ENCODE measurements at regions not wholly inside any gene's neighbourhood (a gene's known extent, or its start where the extent isn't known, plus 50 kb on each side); places are given as distances from the start of the nearest gene placed in this dataset.

DNA sequence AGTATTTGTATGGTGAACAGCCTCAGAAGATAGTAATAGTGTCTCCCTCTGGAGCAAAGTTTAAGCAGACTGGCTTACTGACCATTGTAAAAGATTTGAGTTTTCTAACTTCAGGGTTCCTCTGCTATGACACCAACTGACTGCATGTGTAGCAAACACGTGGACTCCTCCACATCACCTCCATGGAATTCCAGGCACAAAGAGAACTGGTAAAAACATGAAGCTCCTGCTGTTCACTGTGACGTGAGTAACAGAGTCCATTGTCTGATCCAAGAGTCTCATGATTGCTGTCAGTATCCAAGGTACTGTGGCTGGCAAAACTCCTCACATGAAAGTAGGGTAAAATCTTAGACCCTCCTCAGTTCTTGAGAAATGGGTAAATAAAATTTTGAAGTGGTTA, 107.6 kb upstream of the FAM9B start:
- Histone ChIP-seq H3K27me3 (replicated peaks in 1 of 2; ENCODE audit: control insufficient read depth in 2 of 2, insufficient read depth in 2 of 2, low read length in 1 of 2) (no peaks in the 10 kb centered on the region), H3K79me2 (ENCODE audit: control insufficient read depth, insufficient read depth, low read length) (no peaks in the 10 kb centered on the region), H3K4me2 (ENCODE audit: control insufficient read depth, insufficient read depth) (no peak overlapping the region), H3K4me3 (no peak overlapping the region), H2AFZ (ENCODE audit: control insufficient read depth, low read depth, low read length) (no peak overlapping the region), H3K9ac (ENCODE audit: control insufficient read depth, insufficient read depth, low read length) (no peak overlapping the region), H3K36me3 (ENCODE audit: control insufficient read depth in 2 of 2, insufficient read depth in 2 of 2, low read length in 1 of 2) (no peaks in the 10 kb centered on the region), H4K20me1 (ENCODE audit: control insufficient read depth, insufficient read depth) (no peaks in the 10 kb centered on the region), H3K27ac (ENCODE audit: control insufficient read depth, insufficient read depth) (no peak overlapping the region), H3K4me1 (ENCODE audit: control insufficient read depth, insufficient read depth, low read length) (no peaks in the 10 kb centered on the region), H3K9me3 (replicated peaks; ENCODE audit: control insufficient read depth, insufficient read depth, low read length) (no peaks in the 10 kb centered on the region)
- ChIA-PET SMC1A (ENCODE audit: uncharacterized antibody, unreplicated experiment) (no interaction called here), POLR2A (no interaction called here), CTCF (interaction anchor here (0.6 kb wide), 1 partner anchor 9 kb away, joined by 3 read pairs; no protein-coding TSS in a partner anchor), RAD21 (ENCODE audit: unreplicated experiment) (no interaction called here)
- 13% methylated on average over 2 of the region's 2 CpGs for WGBS (ENCODE audit: insufficient coverage, insufficient replicate concordance, low lambda C conversion rate, missing lambda C conversion rate)
- no peak for DNase-seq (ENCODE audit: low read depth, low spot score)
- no peak for ATAC-seq
- intact Hi-C loops (cut with micrococcal nuclease; ENCODE audit: unreplicated experiment) = no loop called here
- FAIRE-seq = no peak
- BruUV-seq (replicated peaks) = no TSS peak
- no peak for TF ChIP-seq CREM (IDR thresholded peaks at IDR 0.05; ENCODE audit: low read depth)
- in situ Hi-C loops (cut with MboI) = no loop called here

DNA sequence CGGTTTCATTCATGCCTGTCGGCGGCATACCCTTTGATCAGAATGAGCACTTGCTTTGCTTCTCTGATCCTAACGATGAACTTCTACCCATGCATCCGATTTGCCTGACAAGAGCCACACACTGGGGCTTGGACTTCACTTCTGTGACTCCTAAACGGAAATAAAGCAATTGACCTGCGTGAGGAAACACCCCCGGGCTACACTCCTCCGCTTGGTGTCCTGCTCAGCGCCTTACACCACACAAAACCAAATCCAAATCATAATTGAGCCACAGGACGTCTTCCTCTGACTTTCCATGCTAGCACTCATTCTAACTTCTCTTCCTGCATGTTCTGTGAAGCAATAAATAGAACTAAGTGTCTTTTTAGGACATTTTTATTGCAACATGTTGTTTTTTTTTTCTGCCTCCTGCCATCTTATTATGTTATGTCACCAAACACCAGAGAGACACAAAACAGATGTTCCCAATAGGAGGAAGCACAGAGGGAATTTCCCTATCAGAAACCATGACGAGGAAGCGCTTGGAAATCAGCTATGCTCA, 110.8 kb upstream of the FAM9B start:
- no peaks in the 10 kb centered on the region for H4K20me1 ChIP-seq (ENCODE audit: control insufficient read depth, insufficient read depth)
- SMC1A ChIA-PET (ENCODE audit: uncharacterized antibody, unreplicated experiment) = no interaction called here
- in situ Hi-C loops (cut with MboI) = no loop called here
- TF ChIP-seq POLR2AphosphoS5 (IDR thresholded peaks at IDR 0.05; ENCODE audit: low read length) (no peak), SPI1 (IDR thresholded peaks at IDR 0.05; ENCODE audit: borderline replicate concordance, insufficient read depth, low read depth, low read length) (no peak), ZNF384 (IDR thresholded peaks at IDR 0.05; ENCODE audit: borderline replicate concordance, low read depth, low read length) (no peak), RAD21 (IDR thresholded peaks at IDR 0.05; ENCODE audit: insufficient read depth, low read depth, low read length) (no peak), CREB1 (IDR thresholded peaks at IDR 0.05; ENCODE audit: low read depth) (no peak), SIN3A (IDR thresholded peaks at IDR 0.05; ENCODE audit: low read depth, low read length) (no peak), RBBP5 (conservative IDR thresholded peaks at IDR 0.05) (no peak), SREBF1 (IDR thresholded peaks at IDR 0.05; ENCODE audit: low read length) (no peak), SMAD1 (IDR thresholded peaks at IDR 0.05; ENCODE audit: low read depth, partially characterized antibody) (no peak), TCF3 (IDR thresholded peaks at IDR 0.05; ENCODE audit: borderline replicate concordance, insufficient read depth, low read depth, low read length) (no peak), LARP7 (IDR thresholded peaks at IDR 0.05) (no peak), ZNF217 (IDR thresholded peaks at IDR 0.05) (no peak)
- TF ChIP-seq, protein P1, sequence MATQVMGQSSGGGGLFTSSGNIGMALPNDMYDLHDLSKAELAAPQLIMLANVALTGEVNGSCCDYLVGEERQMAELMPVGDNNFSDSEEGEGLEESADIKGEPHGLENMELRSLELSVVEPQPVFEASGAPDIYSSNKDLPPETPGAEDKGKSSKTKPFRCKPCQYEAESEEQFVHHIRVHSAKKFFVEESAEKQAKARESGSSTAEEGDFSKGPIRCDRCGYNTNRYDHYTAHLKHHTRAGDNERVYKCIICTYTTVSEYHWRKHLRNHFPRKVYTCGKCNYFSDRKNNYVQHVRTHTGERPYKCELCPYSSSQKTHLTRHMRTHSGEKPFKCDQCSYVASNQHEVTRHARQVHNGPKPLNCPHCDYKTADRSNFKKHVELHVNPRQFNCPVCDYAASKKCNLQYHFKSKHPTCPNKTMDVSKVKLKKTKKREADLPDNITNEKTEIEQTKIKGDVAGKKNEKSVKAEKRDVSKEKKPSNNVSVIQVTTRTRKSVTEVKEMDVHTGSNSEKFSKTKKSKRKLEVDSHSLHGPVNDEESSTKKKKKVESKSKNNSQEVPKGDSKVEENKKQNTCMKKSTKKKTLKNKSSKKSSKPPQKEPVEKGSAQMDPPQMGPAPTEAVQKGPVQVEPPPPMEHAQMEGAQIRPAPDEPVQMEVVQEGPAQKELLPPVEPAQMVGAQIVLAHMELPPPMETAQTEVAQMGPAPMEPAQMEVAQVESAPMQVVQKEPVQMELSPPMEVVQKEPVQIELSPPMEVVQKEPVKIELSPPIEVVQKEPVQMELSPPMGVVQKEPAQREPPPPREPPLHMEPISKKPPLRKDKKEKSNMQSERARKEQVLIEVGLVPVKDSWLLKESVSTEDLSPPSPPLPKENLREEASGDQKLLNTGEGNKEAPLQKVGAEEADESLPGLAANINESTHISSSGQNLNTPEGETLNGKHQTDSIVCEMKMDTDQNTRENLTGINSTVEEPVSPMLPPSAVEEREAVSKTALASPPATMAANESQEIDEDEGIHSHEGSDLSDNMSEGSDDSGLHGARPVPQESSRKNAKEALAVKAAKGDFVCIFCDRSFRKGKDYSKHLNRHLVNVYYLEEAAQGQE (IDR thresholded peaks at IDR 0.05; ENCODE audit: low read depth, low read length) = no peak
- TF ChIP-seq, protein P2, sequence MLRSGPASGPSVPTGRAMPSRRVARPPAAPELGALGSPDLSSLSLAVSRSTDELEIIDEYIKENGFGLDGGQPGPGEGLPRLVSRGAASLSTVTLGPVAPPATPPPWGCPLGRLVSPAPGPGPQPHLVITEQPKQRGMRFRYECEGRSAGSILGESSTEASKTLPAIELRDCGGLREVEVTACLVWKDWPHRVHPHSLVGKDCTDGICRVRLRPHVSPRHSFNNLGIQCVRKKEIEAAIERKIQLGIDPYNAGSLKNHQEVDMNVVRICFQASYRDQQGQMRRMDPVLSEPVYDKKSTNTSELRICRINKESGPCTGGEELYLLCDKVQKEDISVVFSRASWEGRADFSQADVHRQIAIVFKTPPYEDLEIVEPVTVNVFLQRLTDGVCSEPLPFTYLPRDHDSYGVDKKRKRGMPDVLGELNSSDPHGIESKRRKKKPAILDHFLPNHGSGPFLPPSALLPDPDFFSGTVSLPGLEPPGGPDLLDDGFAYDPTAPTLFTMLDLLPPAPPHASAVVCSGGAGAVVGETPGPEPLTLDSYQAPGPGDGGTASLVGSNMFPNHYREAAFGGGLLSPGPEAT (IDR thresholded peaks at IDR 0.05; ENCODE audit: low read depth) = no peak

More for the DNA sequence above, 110.8 kb upstream of the FAM9B start:
- H2AFZ ChIP-seq (ENCODE audit: control insufficient read depth, low read depth, low read length) = no peak overlapping the region
- no peak overlapping the region for H3K27ac ChIP-seq (ENCODE audit: control insufficient read depth, insufficient read depth)
- H3K27me3 ChIP-seq (replicated peaks in 1 of 2; ENCODE audit: control insufficient read depth in 2 of 2, insufficient read depth in 2 of 2, low read length in 1 of 2) = no peaks in the 10 kb centered on the region
- ATAC-seq (no peak), DNase-seq (ENCODE audit: low read depth, low spot score) (no peak), FAIRE-seq (no peak)
- ChIA-PET RAD21 (ENCODE audit: unreplicated experiment) (no interaction called here), CTCF (no interaction called here), POLR2A (no interaction called here)
- no peaks in the 10 kb centered on the region for H3K79me2 ChIP-seq (ENCODE audit: control insufficient read depth, insufficient read depth, low read length)
- intact Hi-C loops (cut with micrococcal nuclease; ENCODE audit: unreplicated experiment) = no loop called here
- no peak overlapping the region for H3K9ac ChIP-seq (ENCODE audit: control insufficient read depth, insufficient read depth, low read length)
- H3K4me2 ChIP-seq (ENCODE audit: control insufficient read depth, insufficient read depth) = no peak overlapping the region
- no peak overlapping the region for H3K4me3 ChIP-seq
- H3K9me3 ChIP-seq (replicated peaks; ENCODE audit: control insufficient read depth, insufficient read depth, low read length) = no peaks in the 10 kb centered on the region
- 35% methylated on average over 13 of the region's 13 CpGs for WGBS (ENCODE audit: insufficient coverage, insufficient replicate concordance, low lambda C conversion rate, missing lambda C conversion rate)
- no peaks in the 10 kb centered on the region for H3K36me3 ChIP-seq (ENCODE audit: control insufficient read depth in 2 of 2, insufficient read depth in 2 of 2, low read length in 1 of 2)
- no TSS peak for BruUV-seq (replicated peaks)
- no peaks in the 10 kb centered on the region for H3K4me1 ChIP-seq (ENCODE audit: control insufficient read depth, insufficient read depth, low read length)

All from GM12878 (cell line).